ENCODE measurements at regions not wholly inside any gene's neighbourhood (a gene's known extent, or its start where the extent isn't known, plus 50 kb on each side); places are given as distances from the start of the nearest gene placed in this dataset.
"Not testable (repeated sequence)": the region's sequence is repeated elsewhere in the genome, so short reads cannot be mapped to it uniquely, and the experiment has no call there.

DNA sequence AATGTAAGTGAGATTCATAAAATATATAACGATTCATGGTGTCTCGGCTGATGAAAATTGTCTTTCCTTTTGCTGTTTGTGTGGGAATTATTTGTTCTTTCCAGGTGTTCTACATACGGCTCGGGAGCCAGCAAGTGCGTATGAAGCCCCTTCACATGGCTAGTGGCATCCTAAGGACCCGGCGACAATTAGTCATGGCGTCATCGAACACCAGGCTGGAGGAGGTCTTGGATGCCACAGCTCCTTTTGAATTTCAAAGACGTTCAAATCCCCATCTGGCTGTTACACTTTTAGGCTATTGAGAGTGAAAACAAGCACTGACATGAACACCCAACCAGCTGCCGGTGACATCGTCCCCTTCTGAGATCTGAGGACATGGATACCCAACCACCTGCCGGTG, 397.7 kb upstream of the TNRC6C start:
- Mint-ChIP-seq H3K27me3 (no peaks in the 10 kb centered on the region), H3K9me3 (ENCODE audit: low read depth) (no peaks in the 10 kb centered on the region), H3K27ac (no peak overlapping the region), H3K4me3 (no peak overlapping the region), H3K4me1 (ENCODE audit: low read depth) (no peaks in the 10 kb centered on the region), H3K36me3 (no peaks in the 10 kb centered on the region)

DNA sequence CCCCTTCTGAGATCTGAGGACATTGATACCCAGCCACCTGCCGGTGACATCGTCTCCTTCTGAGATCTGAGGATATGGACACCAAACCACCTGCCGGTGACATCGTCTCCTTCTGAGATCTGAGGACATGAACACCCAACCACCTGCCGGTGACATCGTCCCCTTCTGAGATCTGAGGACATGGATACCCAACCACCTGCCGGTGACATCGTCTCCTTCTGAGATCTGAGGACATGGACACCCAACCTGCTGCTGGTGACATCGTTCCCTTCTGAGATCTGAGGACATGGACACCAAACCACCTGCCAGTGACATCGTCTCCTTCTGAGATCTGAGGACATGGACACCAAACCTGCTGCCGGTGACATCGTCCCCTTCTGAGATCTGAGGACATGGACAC, 396.1 kb upstream of the TNRC6C start:
- not testable (repeated sequence) for H3K27ac Mint-ChIP-seq; H3K4me3 Mint-ChIP-seq; H3K36me3 Mint-ChIP-seq; H3K27me3 Mint-ChIP-seq; H3K9me3 Mint-ChIP-seq (ENCODE audit: low read depth); H3K4me1 Mint-ChIP-seq (ENCODE audit: low read depth)

DNA sequence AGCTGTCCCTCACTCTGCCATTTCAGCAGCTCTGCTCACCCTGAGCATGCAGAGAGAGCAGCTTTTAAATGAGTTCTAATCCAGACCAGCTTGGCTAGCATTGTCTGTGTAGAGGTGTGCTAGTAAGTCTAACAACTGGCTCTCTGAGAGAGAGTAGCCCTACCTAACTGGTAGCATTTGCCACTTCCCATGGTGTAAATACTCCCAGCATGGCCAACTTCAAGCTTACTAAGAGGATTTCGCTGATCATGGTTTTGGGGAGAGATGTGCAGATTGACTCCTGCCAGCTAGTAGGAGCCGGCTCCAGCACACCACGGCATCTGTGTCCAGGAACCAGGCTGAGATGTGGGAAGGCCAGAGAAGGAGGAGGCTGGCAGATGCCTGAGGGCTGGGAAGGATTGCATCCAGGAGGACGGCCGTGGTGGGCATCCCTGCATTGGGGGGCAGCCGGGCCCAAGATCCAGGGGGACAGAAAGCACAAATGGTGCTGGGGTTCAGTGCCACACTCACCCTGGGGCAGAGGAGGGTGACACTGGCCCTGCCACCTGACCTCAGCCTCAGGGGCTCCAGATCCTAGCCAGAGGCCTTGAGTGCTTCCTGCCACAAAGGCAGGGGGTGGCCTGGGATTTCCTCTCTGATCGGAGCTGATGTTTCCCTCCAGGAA, 394.9 kb upstream of the TNRC6C start:
- no peaks in the 10 kb centered on the region for H3K27me3 Mint-ChIP-seq
- H3K9me3 Mint-ChIP-seq (ENCODE audit: low read depth), result no peaks in the 10 kb centered on the region
- no peak overlapping the region for H3K4me3 Mint-ChIP-seq
- H3K4me1 Mint-ChIP-seq (ENCODE audit: low read depth), result no peaks in the 10 kb centered on the region
- no peaks in the 10 kb centered on the region for H3K36me3 Mint-ChIP-seq
- no peak overlapping the region for H3K27ac Mint-ChIP-seq

DNA sequence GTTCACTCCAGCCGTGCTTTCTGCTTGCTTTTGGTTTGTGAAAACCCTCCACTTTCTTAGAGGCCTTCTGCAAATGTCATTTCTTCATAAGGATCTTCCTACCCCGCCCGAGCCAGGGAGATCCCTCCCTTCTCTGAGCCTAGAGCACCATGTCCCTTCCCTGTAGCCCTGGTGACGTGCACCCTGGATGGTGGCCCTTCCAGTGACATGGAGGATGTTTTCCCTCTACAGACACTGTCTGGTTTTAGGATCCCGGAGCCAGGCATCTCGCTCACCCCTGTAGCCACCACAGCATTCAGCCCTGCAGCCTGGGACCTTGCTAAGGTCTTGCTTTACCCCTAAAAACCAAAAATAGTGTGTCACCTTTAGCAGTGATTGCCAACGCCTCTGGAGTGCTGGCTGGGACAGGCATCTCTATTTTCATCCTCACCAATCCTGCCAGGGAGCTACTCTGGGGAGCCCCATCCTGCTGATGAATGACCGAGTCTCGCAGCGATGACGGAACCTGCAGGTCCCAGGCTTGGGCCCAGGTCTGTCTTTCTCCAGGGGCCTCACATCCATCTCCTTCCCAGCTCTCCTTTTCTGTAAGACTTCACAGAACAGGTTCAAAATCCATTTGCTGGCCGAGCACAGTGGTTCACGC, 394.1 kb upstream of the TNRC6C start:
- no peaks in the 10 kb centered on the region for H3K27me3 Mint-ChIP-seq
- no peaks in the 10 kb centered on the region for H3K36me3 Mint-ChIP-seq
- H3K4me1 Mint-ChIP-seq (ENCODE audit: low read depth), result no peaks in the 10 kb centered on the region
- H3K4me3 Mint-ChIP-seq, result no peak overlapping the region
- no peaks in the 10 kb centered on the region for H3K9me3 Mint-ChIP-seq (ENCODE audit: low read depth)
- H3K27ac Mint-ChIP-seq, result no peak overlapping the region

DNA sequence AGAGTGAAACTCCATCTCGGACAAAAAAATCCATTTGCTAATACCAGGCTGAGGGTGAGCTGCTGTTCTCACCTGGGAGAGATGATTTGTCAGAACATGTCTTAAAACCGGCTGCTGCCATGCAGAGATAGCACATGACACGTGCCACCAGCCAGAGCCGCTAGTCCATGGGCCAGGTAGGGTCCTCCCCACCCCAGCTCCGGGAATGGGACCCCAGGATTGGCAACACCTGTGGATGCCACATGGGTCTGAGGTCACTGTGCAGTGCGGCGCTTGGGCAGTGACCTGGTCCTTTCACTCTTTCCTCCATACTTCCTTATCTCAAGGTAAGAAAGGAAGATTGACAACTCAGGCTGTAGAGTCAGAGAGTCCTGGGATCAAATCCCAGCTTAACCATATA, 393.3 kb upstream of the TNRC6C start:
- H3K4me3 Mint-ChIP-seq, result no peak overlapping the region
- H3K9me3 Mint-ChIP-seq (ENCODE audit: low read depth), result no peaks in the 10 kb centered on the region
- H3K27ac Mint-ChIP-seq, result no peak overlapping the region
- H3K36me3 Mint-ChIP-seq, result no peaks in the 10 kb centered on the region
- H3K27me3 Mint-ChIP-seq, result no peaks in the 10 kb centered on the region
- no peaks in the 10 kb centered on the region for H3K4me1 Mint-ChIP-seq (ENCODE audit: low read depth)

DNA sequence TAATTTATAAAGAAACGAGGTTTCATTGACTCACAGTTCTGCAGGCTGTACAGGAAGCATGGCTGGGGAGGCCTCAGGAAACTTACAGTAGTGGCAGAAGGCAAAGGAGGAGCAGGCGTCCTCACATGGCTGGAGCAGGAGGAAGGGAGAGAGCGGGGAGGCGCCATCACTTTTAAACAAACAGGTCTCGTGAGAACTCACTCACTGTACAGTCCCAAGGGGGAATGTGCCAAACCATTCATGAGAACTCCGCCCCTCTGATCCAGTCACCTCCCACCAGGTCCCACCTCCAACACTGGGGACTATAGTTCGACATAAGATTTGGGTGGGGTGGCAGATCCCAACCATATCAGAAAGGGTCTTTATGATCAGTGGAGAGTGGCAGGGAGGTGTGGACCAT, 392.4 kb upstream of the TNRC6C start:
- Mint-ChIP-seq H3K36me3 (no peaks in the 10 kb centered on the region), H3K4me3 (no peak overlapping the region), H3K27me3 (no peaks in the 10 kb centered on the region), H3K4me1 (ENCODE audit: low read depth) (peaks cover 3% of the 10 kb centered on the region), H3K9me3 (ENCODE audit: low read depth) (no peaks in the 10 kb centered on the region), H3K27ac (no peak overlapping the region)

DNA sequence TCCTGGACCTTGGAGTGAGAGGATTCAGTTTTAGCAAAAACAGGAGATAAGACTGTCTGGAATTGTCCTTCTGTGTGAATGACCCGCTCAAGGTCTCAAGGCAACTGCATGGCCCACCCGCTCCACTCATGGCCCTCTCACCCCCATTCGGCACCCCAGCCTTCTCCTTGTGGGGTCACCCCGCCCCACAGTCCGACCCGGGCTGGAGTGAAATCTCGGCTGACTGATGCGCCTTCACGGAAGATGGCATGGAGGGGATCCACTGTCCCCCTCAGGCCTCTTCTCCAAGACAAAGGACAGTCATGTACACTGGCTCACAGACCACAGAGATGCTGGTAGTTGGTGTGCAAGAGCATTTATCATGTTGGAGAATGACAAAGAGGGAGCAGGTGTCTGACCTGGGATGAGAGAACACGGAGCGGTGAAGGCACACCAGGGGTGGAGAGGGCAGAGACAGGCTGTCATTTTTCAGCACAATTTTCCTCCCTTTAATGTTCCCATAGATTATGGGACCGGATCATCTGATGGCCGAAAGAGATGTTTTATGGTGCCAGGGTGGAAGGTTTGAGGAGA, 391.9 kb upstream of the TNRC6C start:
- H3K27ac Mint-ChIP-seq, result no peak overlapping the region
- no peaks in the 10 kb centered on the region for H3K36me3 Mint-ChIP-seq
- no peaks in the 10 kb centered on the region for H3K9me3 Mint-ChIP-seq (ENCODE audit: low read depth)
- H3K4me3 Mint-ChIP-seq, result no peak overlapping the region
- H3K4me1 Mint-ChIP-seq (ENCODE audit: low read depth), result peaks cover 6% of the 10 kb centered on the region
- no peaks in the 10 kb centered on the region for H3K27me3 Mint-ChIP-seq

DNA sequence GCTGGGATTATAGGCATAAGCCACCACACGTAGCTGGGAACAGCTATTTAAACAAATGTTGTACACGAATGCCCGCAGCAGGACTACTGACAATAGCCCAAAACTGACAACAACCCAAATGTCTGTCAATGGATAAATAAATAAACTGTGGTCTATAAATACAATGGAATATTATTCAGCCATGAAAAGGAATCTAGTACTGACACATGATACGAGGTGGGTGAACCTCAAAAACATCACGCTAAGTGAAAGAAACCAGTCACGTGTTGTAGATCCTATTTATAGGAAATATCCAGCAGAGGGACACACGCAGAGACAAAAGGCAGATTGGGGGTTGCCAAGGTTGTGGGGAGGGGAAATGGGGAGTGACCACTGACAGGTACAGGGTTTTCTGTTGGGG, 390.0 kb upstream of the TNRC6C start:
- Mint-ChIP-seq H3K4me1 (ENCODE audit: low read depth) (peaks cover 10% of the 10 kb centered on the region), H3K27me3 (no peaks in the 10 kb centered on the region), H3K4me3 (no peak overlapping the region), H3K27ac (no peak overlapping the region), H3K36me3 (no peaks in the 10 kb centered on the region), H3K9me3 (ENCODE audit: low read depth) (no peaks in the 10 kb centered on the region)

DNA sequence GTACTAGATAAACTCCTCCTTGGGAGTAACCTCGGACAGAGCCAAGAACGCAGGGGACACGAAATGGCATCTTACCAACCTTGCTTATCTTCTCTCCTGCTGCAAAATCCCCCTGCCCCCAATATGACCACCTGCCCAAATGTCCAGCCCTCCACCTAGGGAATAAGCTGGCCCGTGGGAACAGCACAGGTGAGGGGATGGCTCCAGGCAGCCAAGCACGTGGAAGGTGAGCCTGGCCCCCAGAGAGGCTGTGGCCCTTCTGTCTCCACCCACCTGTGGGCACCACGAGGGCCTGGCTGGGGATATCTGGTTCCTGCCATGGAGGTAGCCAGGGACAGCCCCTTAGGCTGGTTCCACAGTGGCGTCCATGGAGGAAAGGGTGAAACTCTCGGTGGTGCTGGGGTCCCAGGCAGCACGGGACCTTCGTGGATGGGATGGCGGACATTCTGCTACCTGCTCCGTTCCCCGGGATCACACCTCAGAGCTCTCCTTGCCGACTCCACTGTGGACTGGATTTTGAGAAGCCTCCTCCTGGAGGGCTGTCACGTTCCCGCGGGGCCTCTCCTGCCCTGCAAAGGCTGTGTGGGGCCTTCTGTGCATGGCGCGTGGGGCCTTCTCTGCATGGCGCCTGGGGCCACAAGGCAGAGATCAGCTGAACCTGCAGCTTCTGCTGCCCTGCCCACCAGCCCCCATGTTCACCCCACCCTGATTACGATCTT, 388.5 kb upstream of the TNRC6C start:
- Mint-ChIP-seq H3K9me3 (ENCODE audit: low read depth) (no peaks in the 10 kb centered on the region), H3K27me3 (no peaks in the 10 kb centered on the region), H3K4me1 (ENCODE audit: low read depth) (peaks cover 10% of the 10 kb centered on the region)

DNA sequence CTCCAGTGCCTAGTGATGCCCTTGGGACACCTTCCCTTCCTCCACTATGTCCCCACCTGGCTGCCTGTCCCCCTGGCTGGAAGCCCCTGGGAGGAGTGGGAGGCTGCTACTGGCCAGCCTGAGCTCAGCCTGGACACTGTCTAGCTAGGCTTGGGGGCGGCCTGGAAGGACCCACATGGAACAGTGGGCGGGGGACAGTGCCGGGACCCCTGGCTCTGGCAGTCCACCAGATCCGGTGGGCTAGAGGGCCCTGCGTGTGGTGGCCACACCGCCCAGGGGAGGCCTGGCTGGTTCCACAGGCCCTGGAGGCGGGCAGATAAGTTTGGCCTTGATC, 388.0 kb upstream of the TNRC6C start:
- no peak overlapping the region for H3K27ac Mint-ChIP-seq
- H3K27me3 Mint-ChIP-seq, result no peaks in the 10 kb centered on the region
- no peak overlapping the region for H3K4me3 Mint-ChIP-seq
- no peaks in the 10 kb centered on the region for H3K9me3 Mint-ChIP-seq (ENCODE audit: low read depth)
- no peaks in the 10 kb centered on the region for H3K36me3 Mint-ChIP-seq
- peaks cover 10% of the 10 kb centered on the region for H3K4me1 Mint-ChIP-seq (ENCODE audit: low read depth)

More for the DNA sequence above, 388.5 kb upstream of the TNRC6C start:
- Mint-ChIP-seq H3K4me3 (no peak overlapping the region), H3K27ac (no peak overlapping the region), H3K36me3 (no peaks in the 10 kb centered on the region)

DNA sequence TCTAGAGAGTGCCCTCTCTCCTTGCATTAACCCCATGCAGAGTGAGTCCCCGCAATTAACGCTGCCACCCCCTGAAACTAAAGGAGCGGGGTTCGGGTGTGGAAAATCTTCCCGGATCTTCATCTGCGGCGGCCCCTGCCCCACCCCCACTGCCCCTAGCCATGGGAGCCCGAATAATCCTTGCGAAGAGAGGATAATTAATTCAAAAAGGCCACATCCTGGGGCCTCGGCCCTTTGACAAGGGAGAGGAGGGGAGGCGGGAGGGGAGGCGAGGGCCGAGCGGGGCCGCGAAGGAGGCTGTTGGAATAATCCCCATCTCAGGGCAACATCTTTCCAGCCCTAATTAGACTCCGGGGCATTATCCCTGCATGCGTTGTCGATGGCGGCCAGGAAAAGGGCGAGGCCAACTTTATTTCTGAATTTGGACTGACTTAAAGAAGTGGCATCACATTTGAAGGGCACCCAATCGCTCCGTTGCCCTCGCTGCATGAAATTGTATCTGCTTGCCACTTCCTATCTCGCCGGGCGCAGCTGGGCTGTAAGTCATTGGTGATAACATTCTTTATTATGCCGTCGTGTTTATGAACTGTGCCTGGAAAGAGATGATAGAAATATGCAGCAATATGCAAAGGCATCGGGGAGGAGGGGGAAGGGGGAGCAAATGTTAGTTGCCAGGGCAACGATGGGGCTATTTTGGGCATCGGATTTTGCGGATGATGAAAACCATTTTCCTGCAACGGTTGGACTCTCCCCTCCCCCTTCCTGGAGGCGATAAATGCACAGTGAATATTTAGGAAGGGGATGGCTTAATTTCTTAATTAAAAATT, 387.1 kb upstream of the TNRC6C start:
- Mint-ChIP-seq H3K4me3 (peak overlapping the region; percentile 69), H3K4me1 (ENCODE audit: low read depth) (peaks cover 10% of the 10 kb centered on the region), H3K27ac (no peak overlapping the region), H3K36me3 (no peaks in the 10 kb centered on the region), H3K27me3 (no peaks in the 10 kb centered on the region), H3K9me3 (ENCODE audit: low read depth) (no peaks in the 10 kb centered on the region)

DNA sequence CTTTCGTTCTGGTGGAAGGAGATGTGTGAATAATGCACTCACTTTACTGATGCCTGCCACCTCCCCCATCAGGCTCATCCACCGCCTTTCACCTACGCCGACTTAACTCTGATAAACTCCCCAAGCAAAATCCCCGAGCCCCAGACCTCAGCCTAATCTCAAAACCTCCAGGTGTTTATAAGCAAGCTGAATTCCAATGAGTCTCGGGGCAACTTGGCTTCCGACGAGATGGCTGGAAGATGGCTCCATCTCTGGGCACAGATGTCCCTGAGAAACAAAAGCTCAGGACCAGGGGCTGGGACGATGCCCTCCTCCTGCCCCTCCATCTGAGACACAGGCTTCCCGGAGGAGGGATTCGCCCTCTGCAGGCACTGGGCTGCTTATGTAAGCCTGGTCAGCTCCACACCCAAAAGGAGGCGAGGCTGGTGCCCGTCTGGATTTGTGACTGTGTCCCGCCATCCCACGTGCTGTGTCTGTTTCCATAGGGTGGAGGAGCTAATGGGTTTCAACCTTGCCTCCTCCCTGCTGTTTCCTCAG, 386.4 kb upstream of the TNRC6C start:
- Mint-ChIP-seq H3K27me3 (no peaks in the 10 kb centered on the region), H3K36me3 (no peaks in the 10 kb centered on the region), H3K4me1 (ENCODE audit: low read depth) (peaks cover 10% of the 10 kb centered on the region), H3K27ac (no peak overlapping the region), H3K9me3 (ENCODE audit: low read depth) (no peaks in the 10 kb centered on the region), H3K4me3 (peak overlapping the region; percentile 69)

DNA sequence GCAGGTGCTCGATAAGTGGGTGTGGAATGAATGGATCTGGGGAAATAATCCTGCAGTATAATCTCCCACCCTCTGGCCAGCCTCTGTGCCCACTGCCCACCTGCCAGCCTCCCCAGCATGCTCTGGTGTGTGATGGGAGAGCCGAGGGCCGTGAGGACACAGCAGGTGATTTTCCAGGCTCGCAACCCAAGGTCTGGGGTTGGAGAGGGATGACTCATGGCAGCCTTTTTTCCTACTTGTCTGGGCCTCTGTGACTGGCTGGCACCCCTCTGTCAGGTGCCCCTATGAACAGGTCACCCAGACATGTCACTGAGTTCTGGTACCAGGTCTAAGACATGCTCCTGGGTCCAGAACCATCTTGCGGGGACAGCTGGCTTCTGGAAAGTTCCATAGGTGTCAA, 385.7 kb upstream of the TNRC6C start:
- Mint-ChIP-seq H3K4me1 (ENCODE audit: low read depth) (peaks cover 10% of the 10 kb centered on the region), H3K4me3 (no peak overlapping the region), H3K27me3 (no peaks in the 10 kb centered on the region), H3K27ac (no peak overlapping the region), H3K9me3 (ENCODE audit: low read depth) (no peaks in the 10 kb centered on the region), H3K36me3 (no peaks in the 10 kb centered on the region)

DNA sequence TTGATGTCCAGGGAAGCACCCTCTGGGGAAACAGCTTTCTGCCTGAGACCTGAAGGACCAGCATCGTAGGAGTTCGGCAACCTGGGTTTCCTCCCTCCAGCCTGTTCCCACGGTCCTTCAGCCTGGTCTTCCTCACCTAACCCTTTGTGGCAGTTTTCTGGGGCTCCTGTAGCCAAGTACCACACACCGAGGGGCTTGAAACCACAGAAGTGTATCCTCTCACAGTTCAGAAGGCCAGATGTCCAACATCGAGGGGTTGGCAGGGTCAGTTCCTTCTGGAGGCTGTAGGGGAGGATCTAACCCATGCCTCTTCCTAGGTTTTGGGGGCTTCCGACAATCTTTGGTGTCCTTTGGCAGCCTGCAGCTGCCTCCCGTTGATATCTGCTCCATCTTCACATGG, 381.0 kb upstream of the TNRC6C start:
- Mint-ChIP-seq H3K4me3 (no peak overlapping the region), H3K27ac (no peak overlapping the region), H3K4me1 (ENCODE audit: low read depth) (peaks cover 4% of the 10 kb centered on the region), H3K36me3 (no peaks in the 10 kb centered on the region), H3K27me3 (no peaks in the 10 kb centered on the region), H3K9me3 (ENCODE audit: low read depth) (no peaks in the 10 kb centered on the region)

DNA sequence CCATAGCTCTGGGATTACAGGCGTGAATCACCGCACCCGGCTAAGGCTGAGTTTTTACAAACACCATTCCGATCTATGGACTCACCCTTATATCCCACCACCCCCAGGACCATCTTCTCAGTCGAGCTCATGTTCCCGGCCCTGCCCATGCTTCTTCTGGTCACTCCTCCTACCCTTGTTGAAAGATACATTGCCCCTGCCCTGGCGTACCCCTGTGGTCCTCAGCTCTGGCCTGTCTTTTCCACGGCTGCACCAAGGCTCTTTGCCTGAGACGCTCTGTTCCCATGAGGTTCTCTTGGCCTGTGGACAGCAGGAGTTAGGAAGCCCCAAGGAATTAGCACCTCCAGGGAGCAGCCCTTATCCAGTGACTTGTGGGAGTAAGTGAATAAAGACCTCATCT, 379.4 kb upstream of the TNRC6C start:
- Mint-ChIP-seq H3K27me3 (no peaks in the 10 kb centered on the region), H3K36me3 (no peaks in the 10 kb centered on the region), H3K4me3 (no peak overlapping the region), H3K27ac (no peak overlapping the region), H3K4me1 (ENCODE audit: low read depth) (peaks cover 4% of the 10 kb centered on the region), H3K9me3 (ENCODE audit: low read depth) (no peaks in the 10 kb centered on the region)
